GM12864 (cell line): ENCODE measurements at regions not wholly inside any gene's neighbourhood (a gene's known extent, or its start where the extent isn't known, plus 50 kb on each side); places are given as distances from the start of the nearest gene placed in this dataset.
"Not testable (repeated sequence)": the region's sequence is repeated elsewhere in the genome, so short reads cannot be mapped to it uniquely, and the experiment has no call there.

ENCODE experiments used
- DNase-seq: peaks from one replicate; pipeline ENCODE4 v3.0.0-alpha.2; 2011; ENCODE audit warnings: low read depth
- H3K4me3 ChIP-seq: 2 replicates; pipeline ENCODE4 v1.5.1; 2011; ENCODE audit warnings: mild to moderate bottlenecking, low read depth, low read length, control low read depth
- CTCF ChIP-seq: IDR thresholded peaks from 2 replicates; pipeline ENCODE4 v1.5.1; 2011; ENCODE audit warnings: low read depth, mild to moderate bottlenecking, moderate library complexity, low read length, control low read depth, inconsistent platforms; ENCODE audit errors: missing control alignments

- no peak overlapping the region for H3K4me3 ChIP-seq
- TF ChIP-seq CTCF: no peak
- DNase-seq: no peak
These were observed 71.2 kb downstream of the RMI2 start for GRCh38 chr16:11416228-11417001.

- DNase-seq: no peak
- no peak for TF ChIP-seq CTCF
These were observed 72.2 kb downstream of the RMI2 start for GRCh38 chr16:11417487-11417886.

GRCh38 chr16:11418506-11418905 lies 73.2 kb downstream of the RMI2 start:
- DNase-seq: no peak
- no peak for TF ChIP-seq CTCF
- H3K4me3 ChIP-seq: no peak overlapping the region

More at GRCh38 chr16:11417487-11417886, 72.2 kb downstream of the RMI2 start:
- no peak overlapping the region for H3K4me3 ChIP-seq

GRCh38 chr16:11420067-11420466 lies 74.8 kb downstream of the RMI2 start:
- H3K4me3 ChIP-seq: not testable (repeated sequence)

GRCh38 chr16:11420895-11421294 lies 75.6 kb downstream of the RMI2 start:
- no peak for TF ChIP-seq CTCF
- DNase-seq: no peak
- H3K4me3 ChIP-seq: no peak overlapping the region

More at GRCh38 chr16:11420067-11420466, 74.8 kb downstream of the RMI2 start:
- DNase-seq: not testable (repeated sequence)

- H3K4me3 ChIP-seq: no peak overlapping the region
- TF ChIP-seq CTCF: no peak
- DNase-seq: no peak
These were observed 77.4 kb downstream of the RMI2 start for GRCh38 chr16:11422381-11423314.

- H3K4me3 ChIP-seq: no peak overlapping the region
- DNase-seq: no peak
- TF ChIP-seq CTCF: no peak
These were observed 78.3 kb downstream of the RMI2 start for GRCh38 chr16:11423315-11424117.
